ENCODE measurements at regions not wholly inside any gene's neighbourhood (a gene's known extent, or its start where the extent isn't known, plus 50 kb on each side); places are given as distances from the start of the nearest gene placed in this dataset.

GRCh38 chr11:37699644-37700043 lies 1101.6 kb upstream of the RAG2 start:
- TF ChIP-seq CTCF (IDR thresholded peaks at IDR 0.05) = no peak
- TF ChIP-seq EP300 (IDR thresholded peaks at IDR 0.05) = no peak
- no peak for TF ChIP-seq POLR2A (IDR thresholded peaks at IDR 0.05)

Data from ovary (tissue), 3 donors.